ENCODE measurements at regions not wholly inside any gene's neighbourhood (a gene's known extent, or its start where the extent isn't known, plus 50 kb on each side); places are given as distances from the start of the nearest gene placed in this dataset.

DNA sequence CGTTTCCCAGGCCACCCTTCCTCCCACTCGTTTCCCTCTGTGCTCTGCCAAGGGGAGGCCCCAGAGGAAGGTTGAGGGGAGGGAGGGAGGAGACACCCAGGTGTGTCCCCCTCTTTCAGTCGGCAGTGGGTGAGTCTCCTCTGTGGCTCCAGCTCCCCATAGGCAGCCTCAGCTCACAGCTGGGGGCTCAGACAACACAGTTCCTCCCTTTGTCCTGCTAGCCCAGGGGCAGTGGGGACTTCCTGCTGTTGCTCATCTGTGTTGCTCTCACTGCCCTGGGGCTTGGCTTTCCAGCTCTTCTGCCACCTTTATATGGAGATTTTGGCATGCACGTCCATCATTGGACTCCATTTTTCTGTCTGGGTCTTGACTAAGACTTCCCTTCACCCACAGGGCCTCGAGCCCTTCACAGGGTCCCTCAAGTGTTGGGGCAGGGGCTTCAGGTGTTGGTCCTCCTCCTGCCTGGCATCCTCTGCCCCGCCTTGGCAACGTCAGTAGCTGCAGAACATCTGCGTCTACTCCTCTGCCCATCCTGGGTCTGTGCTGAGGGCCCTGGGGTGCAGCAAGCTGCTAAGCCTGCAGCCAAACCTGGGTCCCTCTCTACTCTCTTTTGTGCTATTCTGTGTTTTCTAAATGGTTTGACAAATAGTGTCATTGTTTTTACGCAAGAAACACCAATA, 190.6 kb upstream of the PMEPA1 start:
- no peaks in the 10 kb centered on the region for H4K20me1 ChIP-seq (replicated peaks; ENCODE audit: insufficient read depth)
- ATAC-seq, result peak; percentile 60
- H3K4me1 ChIP-seq (ENCODE audit: insufficient read depth), result no peaks in the 10 kb centered on the region
- no peaks in the 10 kb centered on the region for H3K27me3 ChIP-seq (ENCODE audit: insufficient read depth)
- DNase-seq (ENCODE audit: low spot score), result no peak
- H3K4me3 ChIP-seq, result no peak overlapping the region
- H3K4me3 Mint-ChIP-seq, result no peak overlapping the region
- no peak overlapping the region for H3K27ac ChIP-seq (ENCODE audit: low read depth)
- H3K79me2 ChIP-seq (replicated peaks; ENCODE audit: insufficient read depth), result no peaks in the 10 kb centered on the region
- no peak overlapping the region for H3K27ac Mint-ChIP-seq
- no peaks in the 10 kb centered on the region for H3K36me3 Mint-ChIP-seq (ENCODE audit: low read depth)
- TF ChIP-seq JUNB (IDR thresholded peaks at IDR 0.05; ENCODE audit: unreplicated experiment) (no peak), STAT1 (IDR thresholded peaks at IDR 0.05; ENCODE audit: unreplicated experiment) (no peak), EZH2 (IDR thresholded peaks at IDR 0.05; ENCODE audit: low read depth, unreplicated experiment) (no peak), NANOG (IDR thresholded peaks at IDR 0.05; ENCODE audit: borderline replicate concordance) (no peak), POLR2AphosphoS5 (IDR thresholded peaks at IDR 0.05; ENCODE audit: low read depth) (no peak)
- TF ChIP-seq, protein P1, sequence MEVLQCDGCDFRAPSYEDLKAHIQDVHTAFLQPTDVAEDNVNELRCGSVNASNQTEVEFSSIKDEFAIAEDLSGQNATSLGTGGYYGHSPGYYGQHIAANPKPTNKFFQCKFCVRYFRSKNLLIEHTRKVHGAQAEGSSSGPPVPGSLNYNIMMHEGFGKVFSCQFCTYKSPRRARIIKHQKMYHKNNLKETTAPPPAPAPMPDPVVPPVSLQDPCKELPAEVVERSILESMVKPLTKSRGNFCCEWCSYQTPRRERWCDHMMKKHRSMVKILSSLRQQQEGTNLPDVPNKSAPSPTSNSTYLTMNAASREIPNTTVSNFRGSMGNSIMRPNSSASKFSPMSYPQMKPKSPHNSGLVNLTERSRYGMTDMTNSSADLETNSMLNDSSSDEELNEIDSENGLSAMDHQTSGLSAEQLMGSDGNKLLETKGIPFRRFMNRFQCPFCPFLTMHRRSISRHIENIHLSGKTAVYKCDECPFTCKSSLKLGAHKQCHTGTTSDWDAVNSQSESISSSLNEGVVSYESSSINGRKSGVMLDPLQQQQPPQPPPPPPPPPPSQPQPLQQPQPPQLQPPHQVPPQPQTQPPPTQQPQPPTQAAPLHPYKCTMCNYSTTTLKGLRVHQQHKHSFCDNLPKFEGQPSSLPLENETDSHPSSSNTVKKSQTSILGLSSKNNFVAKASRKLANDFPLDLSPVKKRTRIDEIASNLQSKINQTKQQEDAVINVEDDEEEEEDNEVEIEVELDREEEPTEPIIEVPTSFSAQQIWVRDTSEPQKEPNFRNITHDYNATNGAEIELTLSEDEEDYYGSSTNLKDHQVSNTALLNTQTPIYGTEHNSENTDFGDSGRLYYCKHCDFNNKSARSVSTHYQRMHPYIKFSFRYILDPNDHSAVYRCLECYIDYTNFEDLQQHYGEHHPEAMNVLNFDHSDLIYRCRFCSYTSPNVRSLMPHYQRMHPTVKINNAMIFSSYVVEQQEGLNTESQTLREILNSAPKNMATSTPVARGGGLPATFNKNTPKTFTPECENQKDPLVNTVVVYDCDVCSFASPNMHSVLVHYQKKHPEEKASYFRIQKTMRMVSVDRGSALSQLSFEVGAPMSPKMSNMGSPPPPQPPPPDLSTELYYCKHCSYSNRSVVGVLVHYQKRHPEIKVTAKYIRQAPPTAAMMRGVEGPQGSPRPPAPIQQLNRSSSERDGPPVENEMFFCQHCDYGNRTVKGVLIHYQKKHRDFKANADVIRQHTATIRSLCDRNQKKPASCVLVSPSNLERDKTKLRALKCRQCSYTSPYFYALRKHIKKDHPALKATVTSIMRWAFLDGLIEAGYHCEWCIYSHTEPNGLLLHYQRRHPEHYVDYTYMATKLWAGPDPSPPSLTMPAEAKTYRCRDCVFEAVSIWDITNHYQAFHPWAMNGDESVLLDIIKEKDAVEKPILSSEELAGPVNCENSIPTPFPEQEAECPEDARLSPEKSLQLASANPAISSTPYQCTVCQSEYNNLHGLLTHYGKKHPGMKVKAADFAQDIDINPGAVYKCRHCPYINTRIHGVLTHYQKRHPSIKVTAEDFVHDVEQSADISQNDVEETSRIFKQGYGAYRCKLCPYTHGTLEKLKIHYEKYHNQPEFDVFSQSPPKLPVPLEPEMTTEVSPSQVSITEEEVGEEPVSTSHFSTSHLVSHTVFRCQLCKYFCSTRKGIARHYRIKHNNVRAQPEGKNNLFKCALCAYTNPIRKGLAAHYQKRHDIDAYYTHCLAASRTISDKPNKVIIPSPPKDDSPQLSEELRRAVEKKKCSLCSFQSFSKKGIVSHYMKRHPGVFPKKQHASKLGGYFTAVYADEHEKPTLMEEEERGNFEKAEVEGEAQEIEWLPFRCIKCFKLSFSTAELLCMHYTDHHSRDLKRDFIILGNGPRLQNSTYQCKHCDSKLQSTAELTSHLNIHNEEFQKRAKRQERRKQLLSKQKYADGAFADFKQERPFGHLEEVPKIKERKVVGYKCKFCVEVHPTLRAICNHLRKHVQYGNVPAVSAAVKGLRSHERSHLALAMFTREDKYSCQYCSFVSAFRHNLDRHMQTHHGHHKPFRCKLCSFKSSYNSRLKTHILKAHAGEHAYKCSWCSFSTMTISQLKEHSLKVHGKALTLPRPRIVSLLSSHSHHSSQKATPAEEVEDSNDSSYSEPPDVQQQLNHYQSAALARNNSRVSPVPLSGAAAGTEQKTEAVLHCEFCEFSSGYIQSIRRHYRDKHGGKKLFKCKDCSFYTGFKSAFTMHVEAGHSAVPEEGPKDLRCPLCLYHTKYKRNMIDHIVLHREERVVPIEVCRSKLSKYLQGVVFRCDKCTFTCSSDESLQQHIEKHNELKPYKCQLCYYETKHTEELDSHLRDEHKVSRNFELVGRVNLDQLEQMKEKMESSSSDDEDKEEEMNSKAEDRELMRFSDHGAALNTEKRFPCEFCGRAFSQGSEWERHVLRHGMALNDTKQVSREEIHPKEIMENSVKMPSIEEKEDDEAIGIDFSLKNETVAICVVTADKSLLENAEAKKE (CRISPR knock-in tag; IDR thresholded peaks at IDR 0.05), result no peak
- peaks cover 8% of the 10 kb centered on the region for H3K4me1 Mint-ChIP-seq
- H3K27me3 Mint-ChIP-seq (ENCODE audit: insufficient read depth, low read depth, poor library complexity), result peaks cover 7% of the 10 kb centered on the region
- H3K36me3 ChIP-seq (ENCODE audit: insufficient read depth), result no peaks in the 10 kb centered on the region
- H2AFZ ChIP-seq, result no peak overlapping the region
- H3K4me2 ChIP-seq, result no peak overlapping the region
- H3K9me2 ChIP-seq (ENCODE audit: insufficient read depth), result no peaks in the 10 kb centered on the region; the same call in 1 of the 2 replicates
- no peaks in the 10 kb centered on the region for H3F3A ChIP-seq (replicated peaks; ENCODE audit: low read depth)
- peaks cover 3% of the 10 kb centered on the region; the same call in 1 of the 3 replicates for H3K9me3 Mint-ChIP-seq

DNA sequence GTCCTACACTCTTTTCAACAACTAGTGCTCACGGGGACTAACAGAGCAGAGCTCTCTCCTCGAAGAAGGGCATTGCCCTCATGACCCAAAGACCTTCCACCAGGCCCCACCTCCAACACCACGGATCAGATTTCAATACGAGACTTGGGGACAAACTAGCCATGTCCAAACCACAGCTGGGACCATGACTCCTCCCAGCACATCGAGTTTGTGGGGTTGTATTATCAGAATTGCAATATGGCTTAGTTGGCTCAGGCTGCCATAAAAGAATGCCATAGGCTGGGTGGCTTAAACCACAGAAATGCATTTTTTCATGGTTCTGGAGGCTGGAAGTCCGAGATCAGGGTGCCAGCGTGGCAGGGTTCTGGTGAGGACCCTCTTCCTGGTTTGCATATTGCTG, 189.7 kb upstream of the PMEPA1 start:
- Histone ChIP-seq H3K4me3 (no peak overlapping the region), H2AFZ (no peak overlapping the region), H3K79me2 (replicated peaks; ENCODE audit: insufficient read depth) (no peaks in the 10 kb centered on the region), H3K4me2 (no peak overlapping the region), H3K9me2 (ENCODE audit: insufficient read depth) (no peaks in the 10 kb centered on the region; the same call in 1 of the 2 replicates), H3K4me1 (ENCODE audit: insufficient read depth) (no peaks in the 10 kb centered on the region), H3F3A (replicated peaks; ENCODE audit: low read depth) (no peaks in the 10 kb centered on the region), H4K20me1 (replicated peaks; ENCODE audit: insufficient read depth) (no peaks in the 10 kb centered on the region), H3K27ac (ENCODE audit: low read depth) (no peak overlapping the region), H3K36me3 (ENCODE audit: insufficient read depth) (no peaks in the 10 kb centered on the region), H3K27me3 (ENCODE audit: insufficient read depth) (no peaks in the 10 kb centered on the region)
- H3K27me3 Mint-ChIP-seq (ENCODE audit: insufficient read depth, low read depth, poor library complexity), result peaks cover 7% of the 10 kb centered on the region
- no peaks in the 10 kb centered on the region for H3K36me3 Mint-ChIP-seq (ENCODE audit: low read depth)
- DNase-seq (ENCODE audit: low spot score) (no peak), ATAC-seq (no peak)
- no peak overlapping the region for H3K27ac Mint-ChIP-seq
- H3K4me3 Mint-ChIP-seq, result no peak overlapping the region
- H3K9me3 Mint-ChIP-seq, result peaks cover 3% of the 10 kb centered on the region; the same call in 1 of the 3 replicates
- H3K4me1 Mint-ChIP-seq, result peaks cover 8% of the 10 kb centered on the region
- no peak for TF ChIP-seq ZNF331 (CRISPR knock-in tag; IDR thresholded peaks at IDR 0.05; ENCODE audit: low read depth)
- TF ChIP-seq, protein P2, sequence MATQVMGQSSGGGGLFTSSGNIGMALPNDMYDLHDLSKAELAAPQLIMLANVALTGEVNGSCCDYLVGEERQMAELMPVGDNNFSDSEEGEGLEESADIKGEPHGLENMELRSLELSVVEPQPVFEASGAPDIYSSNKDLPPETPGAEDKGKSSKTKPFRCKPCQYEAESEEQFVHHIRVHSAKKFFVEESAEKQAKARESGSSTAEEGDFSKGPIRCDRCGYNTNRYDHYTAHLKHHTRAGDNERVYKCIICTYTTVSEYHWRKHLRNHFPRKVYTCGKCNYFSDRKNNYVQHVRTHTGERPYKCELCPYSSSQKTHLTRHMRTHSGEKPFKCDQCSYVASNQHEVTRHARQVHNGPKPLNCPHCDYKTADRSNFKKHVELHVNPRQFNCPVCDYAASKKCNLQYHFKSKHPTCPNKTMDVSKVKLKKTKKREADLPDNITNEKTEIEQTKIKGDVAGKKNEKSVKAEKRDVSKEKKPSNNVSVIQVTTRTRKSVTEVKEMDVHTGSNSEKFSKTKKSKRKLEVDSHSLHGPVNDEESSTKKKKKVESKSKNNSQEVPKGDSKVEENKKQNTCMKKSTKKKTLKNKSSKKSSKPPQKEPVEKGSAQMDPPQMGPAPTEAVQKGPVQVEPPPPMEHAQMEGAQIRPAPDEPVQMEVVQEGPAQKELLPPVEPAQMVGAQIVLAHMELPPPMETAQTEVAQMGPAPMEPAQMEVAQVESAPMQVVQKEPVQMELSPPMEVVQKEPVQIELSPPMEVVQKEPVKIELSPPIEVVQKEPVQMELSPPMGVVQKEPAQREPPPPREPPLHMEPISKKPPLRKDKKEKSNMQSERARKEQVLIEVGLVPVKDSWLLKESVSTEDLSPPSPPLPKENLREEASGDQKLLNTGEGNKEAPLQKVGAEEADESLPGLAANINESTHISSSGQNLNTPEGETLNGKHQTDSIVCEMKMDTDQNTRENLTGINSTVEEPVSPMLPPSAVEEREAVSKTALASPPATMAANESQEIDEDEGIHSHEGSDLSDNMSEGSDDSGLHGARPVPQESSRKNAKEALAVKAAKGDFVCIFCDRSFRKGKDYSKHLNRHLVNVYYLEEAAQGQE (IDR thresholded peaks at IDR 0.05; ENCODE audit: unreplicated experiment), result no peak
